ENCODE measurements at regions not wholly inside any gene's neighbourhood (a gene's known extent, or its start where the extent isn't known, plus 50 kb on each side); places are given as distances from the start of the nearest gene placed in this dataset.

GRCh38 chr3:159632851-159633250, 355.8 kb upstream of the IL12A start:
- FAIRE-seq: peak; percentile 49

GRCh38 chr3:159634483-159634882, 354.2 kb upstream of the IL12A start:
- Histone ChIP-seq H4K20me1 (ENCODE audit: control insufficient read depth, extremely low read depth, insufficient read depth, low read length) (no peaks in the 10 kb centered on the region), H3K27me3 (ENCODE audit: control insufficient read depth, extremely low read depth, insufficient read depth, low read length) (no peaks in the 10 kb centered on the region), H3K9me1 (ENCODE audit: control insufficient read depth, extremely low read depth, insufficient read depth, low read length) (no peaks in the 10 kb centered on the region), H2AFZ (ENCODE audit: control insufficient read depth, low read length) (no peak overlapping the region), H3K4me2 (ENCODE audit: control insufficient read depth, extremely low read depth, insufficient read depth, low read depth, low read length) (no peak overlapping the region), H3K4me3 (ENCODE audit: control insufficient read depth in 2 of 3, extremely low read depth in 1 of 3, insufficient read depth in 2 of 3, low read depth in 1 of 3, low read length in 3 of 3) (no peak overlapping the region), H3K79me2 (ENCODE audit: control insufficient read depth, insufficient read depth, low read length) (no peaks in the 10 kb centered on the region), H3K4me1 (ENCODE audit: control insufficient read depth, extremely low read depth, insufficient read depth, low read length) (peaks cover 28% of the 10 kb centered on the region), H3K9ac (ENCODE audit: control insufficient read depth, extremely low read depth, insufficient read depth, low read length) (no peak overlapping the region), H3K36me3 (ENCODE audit: control insufficient read depth in 2 of 2, extremely low read depth in 1 of 2, insufficient read depth in 2 of 2, low read length in 2 of 2) (no peaks in the 10 kb centered on the region), H3K9me3 (ENCODE audit: control insufficient read depth, low read depth, low read length) (no peaks in the 10 kb centered on the region), H3K27ac (ENCODE audit: control insufficient read depth, insufficient read depth, low read length) (no peak overlapping the region)
- DNase-seq (ENCODE audit: low read depth, low spot score) (no peak), FAIRE-seq (no peak)
- TF ChIP-seq EZH2 (IDR thresholded peaks at IDR 0.05; ENCODE audit: low read length) (no peak), CTCF (optimal IDR thresholded peaks at IDR 0.05 in 1 of 3, IDR thresholded peaks at IDR 0.05 in 1 of 3, conservative IDR thresholded peaks at IDR 0.05 in 1 of 3; ENCODE audit: extremely low read depth in 1 of 3, insufficient read depth in 2 of 3, low read length in 3 of 3) (no peak)
- dilution Hi-C loops (cut with MboI; ENCODE audit: extremely low pct_ligation_motif_present, low sequenced_read_pairs): no loop called here

More at GRCh38 chr3:159632851-159633250, 355.8 kb upstream of the IL12A start:
- H3K4me2 ChIP-seq (ENCODE audit: control insufficient read depth, extremely low read depth, insufficient read depth, low read depth, low read length): no peak overlapping the region
- H3K27ac ChIP-seq (ENCODE audit: control insufficient read depth, insufficient read depth, low read length): no peak overlapping the region
- no peaks in the 10 kb centered on the region for H4K20me1 ChIP-seq (ENCODE audit: control insufficient read depth, extremely low read depth, insufficient read depth, low read length)
- TF ChIP-seq EZH2 (IDR thresholded peaks at IDR 0.05; ENCODE audit: low read length) (no peak), CTCF (optimal IDR thresholded peaks at IDR 0.05 in 1 of 3, IDR thresholded peaks at IDR 0.05 in 1 of 3, conservative IDR thresholded peaks at IDR 0.05 in 1 of 3; ENCODE audit: extremely low read depth in 1 of 3, insufficient read depth in 2 of 3, low read length in 3 of 3) (no peak)
- no peaks in the 10 kb centered on the region for H3K36me3 ChIP-seq (ENCODE audit: control insufficient read depth in 2 of 2, extremely low read depth in 1 of 2, insufficient read depth in 2 of 2, low read length in 2 of 2)
- H3K79me2 ChIP-seq (ENCODE audit: control insufficient read depth, insufficient read depth, low read length): no peaks in the 10 kb centered on the region
- H3K4me1 ChIP-seq (ENCODE audit: control insufficient read depth, extremely low read depth, insufficient read depth, low read length): peaks cover 22% of the 10 kb centered on the region
- DNase-seq (ENCODE audit: low read depth, low spot score): no peak
- no peaks in the 10 kb centered on the region for H3K9me1 ChIP-seq (ENCODE audit: control insufficient read depth, extremely low read depth, insufficient read depth, low read length)
- no peak overlapping the region for H2AFZ ChIP-seq (ENCODE audit: control insufficient read depth, low read length)
- no peaks in the 10 kb centered on the region for H3K9me3 ChIP-seq (ENCODE audit: control insufficient read depth, low read depth, low read length)
- dilution Hi-C loops (cut with MboI; ENCODE audit: extremely low pct_ligation_motif_present, low sequenced_read_pairs): no loop called here
- H3K4me3 ChIP-seq (ENCODE audit: control insufficient read depth in 2 of 3, extremely low read depth in 1 of 3, insufficient read depth in 2 of 3, low read depth in 1 of 3, low read length in 3 of 3): no peak overlapping the region
- H3K9ac ChIP-seq (ENCODE audit: control insufficient read depth, extremely low read depth, insufficient read depth, low read length): no peak overlapping the region
- no peaks in the 10 kb centered on the region for H3K27me3 ChIP-seq (ENCODE audit: control insufficient read depth, extremely low read depth, insufficient read depth, low read length)
